ENCODE measurements at regions not wholly inside any gene's neighbourhood (a gene's known extent, or its start where the extent isn't known, plus 50 kb on each side); places are given as distances from the start of the nearest gene placed in this dataset.

GRCh38 chr6:11326116-11326515 lies 93.6 kb upstream of the NEDD9 start (continued):
- TF ChIP-seq ZNF18 (tag by site-specific recombination; IDR thresholded peaks at IDR 0.05) (no peak), ZNF677 (tag by site-specific recombination; IDR thresholded peaks at IDR 0.05) (no peak), MZF1 (tag by site-specific recombination; IDR thresholded peaks at IDR 0.05; ENCODE audit: borderline replicate concordance) (no peak), KLF1 (tag by site-specific recombination; IDR thresholded peaks at IDR 0.05) (no peak), ZNF596 (tag by site-specific recombination; IDR thresholded peaks at IDR 0.05) (no peak), KLF7 (tag by site-specific recombination; IDR thresholded peaks at IDR 0.05; ENCODE audit: borderline replicate concordance) (no peak)

- TF ChIP-seq RBAK (tag by site-specific recombination; IDR thresholded peaks at IDR 0.05) (no peak), ZNF501 (tag by site-specific recombination; IDR thresholded peaks at IDR 0.05) (no peak), ZNF701 (tag by site-specific recombination; IDR thresholded peaks at IDR 0.05) (no peak), GLI2 (tag by site-specific recombination; IDR thresholded peaks at IDR 0.05; ENCODE audit: borderline replicate concordance, low read depth) (no peak), AEBP2 (tag by site-specific recombination; IDR thresholded peaks at IDR 0.05; ENCODE audit: borderline replicate concordance) (no peak), ZNF670 (tag by site-specific recombination; IDR thresholded peaks at IDR 0.05; ENCODE audit: low read depth) (no peak), PRDM2 (tag by site-specific recombination; IDR thresholded peaks at IDR 0.05; ENCODE audit: borderline replicate concordance) (no peak), ZNF404 (tag by site-specific recombination; IDR thresholded peaks at IDR 0.05) (no peak)
- H3K4me1 ChIP-seq (ENCODE audit: control insufficient read depth, insufficient read depth, low read length), result no peaks in the 10 kb centered on the region
- ChIA-PET POLR2A (interaction anchor here (0.7 kb wide), 1 partner anchor 92 kb away, joined by 3 read pairs; the partner anchor contains the start of gene NEDD9), CTCF (no interaction called here)
- H3K4me3 ChIP-seq (ENCODE audit: low read depth, low read length), result no peak overlapping the region
- no peaks in the 10 kb centered on the region for H3K9me3 ChIP-seq (ENCODE audit: control insufficient read depth, insufficient read depth, low read depth, low read length)
- no peaks in the 10 kb centered on the region for H3K36me3 ChIP-seq (ENCODE audit: control insufficient read depth in 2 of 2, insufficient read depth in 1 of 2, low read length in 2 of 2)
- no peak overlapping the region for H3K27ac ChIP-seq (ENCODE audit: extremely low read depth, low read depth, low read length)
Measured at GRCh38 chr6:11324453-11325015, 92.1 kb upstream of the NEDD9 start.
